ENCODE measurements at regions not wholly inside any gene's neighbourhood (a gene's known extent, or its start where the extent isn't known, plus 50 kb on each side); places are given as distances from the start of the nearest gene placed in this dataset.
"Not testable (repeated sequence)": the region's sequence is repeated elsewhere in the genome, so short reads cannot be mapped to it uniquely, and the experiment has no call there.

- no peak for DNase-seq
Observed at GRCh38 chrX:43238461-43238945, 417.6 kb upstream of the MAOA start.

GRCh38 chrX:43239356-43239755 is 416.7 kb upstream of the MAOA start:
- DNase-seq, result no peak

- DNase-seq, result no peak
Observed at GRCh38 chrX:43255596-43255995, 400.5 kb upstream of the MAOA start.

- DNase-seq, result no peak
Observed at GRCh38 chrX:43266487-43266886, 389.6 kb upstream of the MAOA start.

- DNase-seq, result no peak
Observed at GRCh38 chrX:43267652-43268051, 388.4 kb upstream of the MAOA start.

GRCh38 chrX:43269201-43269600 is 386.9 kb upstream of the MAOA start:
- DNase-seq, result no peak

- DNase-seq, result no peak
Observed at GRCh38 chrX:43277879-43278278, 378.2 kb upstream of the MAOA start.

GRCh38 chrX:43278440-43278839 is 377.7 kb upstream of the MAOA start:
- DNase-seq, result no peak

- DNase-seq, result no peak
Observed at GRCh38 chrX:43279341-43279808, 376.7 kb upstream of the MAOA start.

GRCh38 chrX:43283187-43283586 is 372.9 kb upstream of the MAOA start:
- DNase-seq, result no peak

GRCh38 chrX:43311625-43312024 is 344.5 kb upstream of the MAOA start:
- not testable (repeated sequence) for DNase-seq

- DNase-seq, result no peak
Observed at GRCh38 chrX:43313035-43313434, 343.1 kb upstream of the MAOA start.

- no peak for DNase-seq
Observed at GRCh38 chrX:43314525-43314924, 341.6 kb upstream of the MAOA start.

GRCh38 chrX:43315622-43316021 is 340.5 kb upstream of the MAOA start:
- no peak for DNase-seq

- no peak for DNase-seq
Observed at GRCh38 chrX:43316146-43316545, 340.0 kb upstream of the MAOA start.

GRCh38 chrX:43317378-43317777 is 338.7 kb upstream of the MAOA start:
- DNase-seq, result no peak

- DNase-seq, result no peak
Observed at GRCh38 chrX:43328358-43328946, 327.6 kb upstream of the MAOA start.

GRCh38 chrX:43333543-43333942 is 322.6 kb upstream of the MAOA start:
- no peak for DNase-seq

GRCh38 chrX:43345166-43345565 is 310.9 kb upstream of the MAOA start:
- DNase-seq, result no peak

GRCh38 chrX:43349363-43349762 is 306.7 kb upstream of the MAOA start:
- DNase-seq, result peak; percentile 73

GRCh38 chrX:43350935-43351334 is 305.2 kb upstream of the MAOA start:
- no peak for DNase-seq

- no peak for DNase-seq
Observed at GRCh38 chrX:43357741-43358140, 298.4 kb upstream of the MAOA start.

GRCh38 chrX:43373032-43373431 is 283.1 kb upstream of the MAOA start:
- no peak for DNase-seq

GRCh38 chrX:43375136-43375535 is 281.0 kb upstream of the MAOA start:
- no peak for DNase-seq

- DNase-seq, result no peak
Observed at GRCh38 chrX:43380704-43381103, 275.4 kb upstream of the MAOA start.
